ENCODE measurements at regions not wholly inside any gene's neighbourhood (a gene's known extent, or its start where the extent isn't known, plus 50 kb on each side); places are given as distances from the start of the nearest gene placed in this dataset.
"Not testable (repeated sequence)": the region's sequence is repeated elsewhere in the genome, so short reads cannot be mapped to it uniquely, and the experiment has no call there.

DNA sequence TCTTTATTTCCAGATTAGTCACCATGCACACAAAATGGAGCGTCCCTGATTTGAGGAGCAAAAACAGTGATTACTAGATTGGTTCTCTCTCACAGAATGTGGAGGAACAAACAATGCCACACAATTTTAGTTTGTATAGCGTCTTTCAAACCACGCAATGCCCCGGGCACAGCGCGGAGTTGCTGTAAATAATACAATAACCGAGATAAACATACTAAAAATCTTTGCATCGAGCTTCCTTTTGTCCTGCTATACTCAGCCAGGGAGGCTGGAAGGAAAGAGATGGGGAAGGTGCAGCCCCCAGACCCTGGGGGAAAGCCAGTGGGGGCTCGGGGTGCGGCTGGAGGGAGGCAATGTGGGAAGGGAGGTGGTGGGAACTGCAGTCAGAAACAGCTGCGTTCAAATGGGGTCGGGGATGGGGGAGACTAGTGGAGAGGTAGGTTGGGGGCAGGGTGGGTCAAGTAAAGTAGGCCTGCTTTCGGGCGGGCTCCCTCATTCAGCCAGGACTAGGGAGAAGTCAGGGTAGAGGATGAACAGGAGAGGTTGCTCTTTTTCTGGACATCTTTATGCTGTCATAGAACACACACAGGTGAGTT lies 366.3 kb downstream of the RPS6KC1 start:
- H3K9ac ChIP-seq (ENCODE audit: low read depth, low read length) = no peak overlapping the region
- H3K36me3 ChIP-seq (ENCODE audit: insufficient read depth, low read length) = no peaks in the 10 kb centered on the region
- no peaks in the 10 kb centered on the region; the same call in 1 of the 2 replicates for H3K9me3 ChIP-seq (ENCODE audit: control insufficient read depth, insufficient read depth, low read length)
- no peaks in the 10 kb centered on the region for H3K4me1 ChIP-seq (ENCODE audit: insufficient read depth, low read length)

DNA sequence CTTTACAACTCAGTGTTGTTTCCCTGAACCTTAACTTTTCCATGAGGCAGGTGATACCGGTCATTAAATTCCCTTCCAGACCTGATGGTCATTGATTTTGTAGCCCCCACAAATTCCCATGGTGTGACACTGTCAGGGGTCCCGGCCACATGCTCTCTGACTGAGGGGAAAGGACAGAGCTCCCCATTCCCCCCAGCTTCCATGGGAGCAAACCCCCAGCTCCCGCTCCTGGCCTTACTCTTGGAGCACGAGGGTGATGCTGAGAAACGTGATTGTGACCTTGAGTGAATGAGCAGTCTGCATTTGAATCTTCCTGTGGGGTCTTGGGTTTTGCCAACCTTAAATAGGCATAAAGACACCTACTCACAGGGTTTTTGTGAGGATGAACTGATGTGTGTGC lies 366.8 kb downstream of the RPS6KC1 start:
- Histone ChIP-seq H3K36me3 (ENCODE audit: insufficient read depth, low read length) (no peaks in the 10 kb centered on the region), H3K4me1 (ENCODE audit: insufficient read depth, low read length) (no peaks in the 10 kb centered on the region), H3K9me3 (ENCODE audit: control insufficient read depth, insufficient read depth, low read length) (no peaks in the 10 kb centered on the region; the same call in 1 of the 2 replicates), H3K9ac (ENCODE audit: low read depth, low read length) (no peak overlapping the region)

DNA sequence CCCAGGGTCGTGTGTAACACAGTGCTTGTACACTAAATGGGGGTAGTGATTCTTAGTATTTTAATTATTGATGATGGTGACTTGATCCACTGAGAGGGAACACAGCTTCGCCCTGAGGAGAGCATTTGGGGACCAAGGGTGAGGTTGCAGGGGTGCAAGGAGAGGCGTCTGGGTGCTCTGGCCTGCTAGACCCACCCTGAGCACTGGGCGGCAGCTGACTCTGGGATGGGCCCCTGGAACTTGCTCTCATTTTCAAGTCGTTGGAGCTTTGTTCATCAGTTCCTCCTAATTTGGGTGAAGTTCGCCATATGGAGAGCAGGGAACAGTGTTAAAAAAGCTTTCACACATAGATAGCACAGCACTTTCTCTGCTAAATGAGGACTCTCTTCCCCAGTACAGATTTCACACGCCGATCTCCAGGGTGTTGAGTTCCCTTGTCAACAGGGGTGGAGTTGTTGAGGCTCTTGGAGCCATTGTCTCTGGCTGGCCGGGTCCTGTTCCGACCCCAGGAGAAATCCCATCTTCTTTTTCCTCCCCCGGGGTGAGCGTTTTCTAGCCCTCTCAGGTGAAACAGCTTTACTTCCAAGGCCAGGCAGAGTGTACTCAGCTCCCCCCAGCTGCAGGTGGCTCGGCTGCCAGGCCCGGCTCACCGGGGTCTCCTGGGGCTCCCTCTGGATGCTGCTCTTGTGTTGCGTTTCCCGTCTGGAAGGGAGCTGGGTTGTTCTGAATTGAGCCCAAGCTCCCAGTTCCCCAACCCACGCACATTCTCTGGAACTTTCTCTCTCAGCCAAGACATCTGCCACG lies 367.4 kb downstream of the RPS6KC1 start:
- Histone ChIP-seq H3K9me3 (ENCODE audit: control insufficient read depth, insufficient read depth, low read length) (no peaks in the 10 kb centered on the region; the same call in 1 of the 2 replicates), H3K9ac (ENCODE audit: low read depth, low read length) (no peak overlapping the region), H3K4me1 (ENCODE audit: insufficient read depth, low read length) (no peaks in the 10 kb centered on the region), H3K36me3 (ENCODE audit: insufficient read depth, low read length) (no peaks in the 10 kb centered on the region)

DNA sequence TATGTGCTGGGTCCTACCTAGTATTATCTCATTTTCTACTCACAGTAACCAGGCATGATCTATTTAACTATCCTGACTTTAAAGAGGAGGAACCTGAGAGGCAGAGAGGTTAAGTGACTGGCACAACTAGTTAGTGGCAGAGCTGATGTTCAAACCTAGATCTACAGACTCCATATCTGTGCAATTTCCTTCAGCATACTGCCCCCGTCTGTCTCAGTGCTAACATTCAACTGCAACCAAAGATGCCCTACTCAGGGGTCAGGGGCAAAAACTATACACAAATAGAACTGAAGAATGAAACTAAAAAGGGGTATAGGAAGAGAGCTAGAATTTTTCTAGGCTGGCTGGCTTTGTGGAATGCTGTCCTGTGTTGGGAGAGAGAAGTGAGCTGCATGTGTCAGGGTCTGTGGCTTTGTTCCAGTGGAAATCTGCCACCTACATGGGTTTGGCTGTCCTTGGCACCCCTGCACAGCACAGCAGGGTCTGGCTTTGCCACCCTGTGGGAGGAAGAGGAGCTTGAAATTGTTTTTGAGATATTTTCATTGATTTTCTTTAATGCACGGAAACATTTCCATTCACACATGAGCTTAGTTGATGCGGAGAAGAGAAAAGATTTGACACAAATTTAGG lies 368.5 kb downstream of the RPS6KC1 start:
- Histone ChIP-seq H3K4me1 (ENCODE audit: insufficient read depth, low read length) (no peaks in the 10 kb centered on the region), H3K9ac (ENCODE audit: low read depth, low read length) (no peak overlapping the region), H3K9me3 (ENCODE audit: control insufficient read depth, insufficient read depth, low read length) (no peaks in the 10 kb centered on the region; the same call in 1 of the 2 replicates), H3K36me3 (ENCODE audit: insufficient read depth, low read length) (no peaks in the 10 kb centered on the region)

DNA sequence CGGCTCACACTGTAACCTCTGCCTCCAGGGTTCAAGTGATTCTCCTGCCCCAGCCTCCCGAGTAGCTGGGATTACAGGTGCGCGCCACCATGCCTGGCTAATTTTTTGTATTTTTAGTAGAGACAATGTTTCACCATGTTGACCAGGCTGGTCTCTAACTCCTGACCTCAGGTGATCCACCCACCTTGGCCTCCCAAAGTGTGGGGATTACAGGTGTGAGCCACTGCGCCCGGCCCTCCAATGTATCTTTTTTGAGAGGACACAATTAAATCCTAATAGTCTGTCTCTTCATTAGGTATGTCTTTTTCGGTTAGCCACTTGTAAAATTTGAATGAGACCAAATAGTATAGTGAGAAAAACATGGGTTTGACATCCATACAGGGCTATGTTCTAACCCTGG lies 370.1 kb downstream of the RPS6KC1 start:
- not testable (repeated sequence) for H3K9me3 ChIP-seq (ENCODE audit: control insufficient read depth, insufficient read depth, low read length); H3K36me3 ChIP-seq (ENCODE audit: insufficient read depth, low read length); H3K9ac ChIP-seq (ENCODE audit: low read depth, low read length); H3K4me1 ChIP-seq (ENCODE audit: insufficient read depth, low read length)

DNA sequence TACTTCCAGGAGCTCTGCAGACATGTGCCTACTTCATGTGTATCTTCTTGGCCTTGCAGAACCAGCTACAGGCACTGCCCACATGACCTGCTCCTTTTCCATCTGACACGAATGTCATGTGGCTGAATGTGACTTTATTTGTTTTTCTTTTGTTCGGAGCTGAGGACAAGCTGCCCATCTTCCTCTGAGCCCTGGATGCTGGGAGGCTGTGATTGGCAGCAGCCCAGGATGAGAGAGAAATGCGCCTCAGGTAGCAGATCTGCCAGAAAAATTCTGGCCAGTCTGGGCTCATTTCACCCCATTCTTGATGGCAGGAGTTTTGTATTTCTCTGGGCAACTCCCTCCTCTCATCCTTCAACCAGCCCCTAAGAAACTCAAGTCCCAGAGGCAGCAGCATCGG lies 372.0 kb downstream of the RPS6KC1 start:
- Histone ChIP-seq H3K4me1 (ENCODE audit: insufficient read depth, low read length) (no peaks in the 10 kb centered on the region), H3K9me3 (ENCODE audit: control insufficient read depth, insufficient read depth, low read length) (no peaks in the 10 kb centered on the region; the same call in 1 of the 2 replicates), H3K9ac (ENCODE audit: low read depth, low read length) (no peak overlapping the region), H3K36me3 (ENCODE audit: insufficient read depth, low read length) (no peaks in the 10 kb centered on the region)

DNA sequence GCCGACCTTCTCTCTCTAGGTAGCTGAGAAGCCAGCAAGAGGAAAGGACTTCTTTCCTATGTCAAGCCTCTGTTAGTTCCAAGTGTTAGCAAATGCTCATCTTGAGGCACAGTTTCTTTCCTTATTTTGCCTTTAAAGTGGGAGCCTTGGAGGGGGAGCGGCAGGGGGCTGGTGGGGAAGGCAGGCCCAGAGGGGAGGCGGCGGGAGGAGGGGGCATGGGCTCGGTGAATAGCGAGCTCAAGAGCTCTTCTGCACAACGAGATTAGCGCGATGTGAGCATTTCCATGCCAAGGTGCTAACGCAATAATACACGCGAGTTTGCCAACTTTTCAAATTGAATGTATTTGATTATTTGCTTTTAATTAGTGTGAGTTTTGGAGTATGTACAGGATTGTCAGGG lies 372.6 kb downstream of the RPS6KC1 start:
- H3K9me3 ChIP-seq (ENCODE audit: control insufficient read depth, insufficient read depth, low read length) = no peaks in the 10 kb centered on the region; the same call in 1 of the 2 replicates
- no peaks in the 10 kb centered on the region for H3K36me3 ChIP-seq (ENCODE audit: insufficient read depth, low read length)
- H3K9ac ChIP-seq (ENCODE audit: low read depth, low read length) = no peak overlapping the region
- no peaks in the 10 kb centered on the region for H3K4me1 ChIP-seq (ENCODE audit: insufficient read depth, low read length)

DNA sequence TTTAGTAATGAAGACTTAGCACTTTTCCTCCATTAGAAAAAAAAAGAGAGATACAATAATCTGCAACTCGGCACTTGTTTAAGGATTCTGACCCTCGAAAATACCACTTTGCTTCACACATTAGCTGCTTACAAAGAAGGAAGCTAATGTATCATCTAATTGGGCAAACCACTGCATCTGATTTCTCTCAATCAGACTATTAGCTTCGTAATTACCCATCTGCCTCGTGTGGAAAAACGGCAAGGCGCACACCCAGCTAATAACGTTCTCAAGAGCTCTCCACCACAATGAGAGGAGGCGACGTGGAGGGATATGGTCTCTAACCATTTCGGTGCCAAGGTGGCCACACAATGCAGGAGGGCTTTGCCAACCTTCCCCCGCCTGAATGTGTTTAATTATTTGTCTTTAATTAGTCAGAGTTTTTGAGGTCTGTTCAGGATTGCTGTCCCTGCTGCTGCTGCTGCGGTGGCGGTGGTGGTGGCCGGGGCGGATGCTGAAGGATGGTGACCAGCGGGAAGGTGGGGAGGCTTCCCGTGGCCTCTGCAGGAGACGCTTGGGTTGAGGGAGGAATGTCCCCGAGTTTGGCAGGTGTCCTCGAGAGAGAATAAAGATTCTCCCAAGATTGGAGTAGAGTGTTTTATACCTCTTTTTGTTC lies 374.5 kb downstream of the RPS6KC1 start:
- H3K9ac ChIP-seq (ENCODE audit: low read depth, low read length) = no peak overlapping the region
- H3K4me1 ChIP-seq (ENCODE audit: insufficient read depth, low read length) = no peaks in the 10 kb centered on the region
- no peaks in the 10 kb centered on the region; the same call in 1 of the 2 replicates for H3K9me3 ChIP-seq (ENCODE audit: control insufficient read depth, insufficient read depth, low read length)
- H3K36me3 ChIP-seq (ENCODE audit: insufficient read depth, low read length) = no peaks in the 10 kb centered on the region

DNA sequence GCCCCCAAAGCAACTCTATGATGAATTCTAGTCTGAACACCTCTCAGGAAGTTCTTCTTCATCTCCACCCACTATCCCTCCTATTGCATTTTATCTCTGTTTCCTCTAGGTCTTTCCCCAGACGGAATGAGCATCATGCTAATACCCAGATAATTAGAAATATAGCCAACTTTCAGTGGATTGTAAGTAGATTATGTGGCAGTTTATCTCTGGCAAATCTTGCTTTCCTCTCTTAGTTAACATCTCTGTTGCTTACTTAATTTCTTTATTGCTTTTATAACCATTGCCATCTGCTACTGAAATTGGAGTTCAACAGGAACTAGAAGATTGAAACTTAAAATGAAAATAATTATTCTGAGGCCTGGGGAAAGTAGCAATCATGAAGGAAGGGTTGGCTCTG lies 378.6 kb downstream of the RPS6KC1 start:
- no peaks in the 10 kb centered on the region for H3K9me3 ChIP-seq (ENCODE audit: control insufficient read depth, insufficient read depth, low read length)
- H3K9ac ChIP-seq (ENCODE audit: low read depth, low read length) = no peak overlapping the region
- H3K36me3 ChIP-seq (ENCODE audit: insufficient read depth, low read length) = no peaks in the 10 kb centered on the region
- H3K4me1 ChIP-seq (ENCODE audit: insufficient read depth, low read length) = no peaks in the 10 kb centered on the region

DNA sequence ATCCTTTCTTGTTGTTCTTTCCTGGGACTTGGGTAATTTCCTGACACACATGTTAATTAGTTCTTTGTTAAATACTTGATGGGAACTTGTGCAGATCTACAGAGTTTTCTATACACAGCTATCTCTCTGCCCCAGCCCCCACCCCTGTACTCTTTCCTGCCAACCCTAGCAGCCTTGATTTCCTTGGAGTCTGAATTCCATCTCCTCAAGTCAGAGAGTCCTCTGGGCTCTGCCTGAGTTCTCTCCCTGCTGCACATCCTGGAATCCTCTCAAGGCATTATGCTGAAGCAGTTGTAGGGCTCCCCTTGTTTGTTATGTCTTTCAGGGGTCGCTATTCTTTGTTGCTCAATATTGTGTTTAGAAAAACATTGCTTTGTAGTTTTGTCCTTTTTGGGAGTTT lies 384.7 kb downstream of the RPS6KC1 start:
- Histone ChIP-seq H3K36me3 (ENCODE audit: insufficient read depth, low read length) (no peaks in the 10 kb centered on the region), H3K9me3 (ENCODE audit: control insufficient read depth, insufficient read depth, low read length) (no peaks in the 10 kb centered on the region), H3K4me1 (ENCODE audit: insufficient read depth, low read length) (peaks cover 6% of the 10 kb centered on the region; the same call in 1 of the 2 replicates), H3K9ac (ENCODE audit: low read depth, low read length) (no peak overlapping the region)

DNA sequence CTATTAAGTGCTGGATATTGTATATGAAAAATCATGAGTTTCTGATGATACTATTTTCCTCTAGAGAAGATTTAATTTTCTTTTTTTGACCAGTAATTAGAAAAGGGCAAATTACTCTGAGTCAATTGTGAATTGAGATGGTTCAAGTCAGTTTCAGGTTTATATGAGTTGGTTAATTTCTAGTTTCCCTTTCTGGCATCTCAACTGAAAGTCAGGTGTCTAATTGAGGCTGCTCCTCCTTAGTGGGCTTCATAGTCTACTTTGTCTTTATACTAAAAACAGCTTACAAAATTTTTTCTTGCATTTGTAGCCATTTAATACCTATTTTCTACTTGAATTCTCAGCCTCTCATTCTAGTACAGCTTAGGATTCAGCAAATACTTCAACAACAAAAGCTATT lies 387.3 kb downstream of the RPS6KC1 start:
- Histone ChIP-seq H3K9me3 (ENCODE audit: control insufficient read depth, insufficient read depth, low read length) (no peaks in the 10 kb centered on the region), H3K4me1 (ENCODE audit: insufficient read depth, low read length) (peaks cover 6% of the 10 kb centered on the region; the same call in 1 of the 2 replicates), H3K9ac (ENCODE audit: low read depth, low read length) (no peak overlapping the region)

DNA sequence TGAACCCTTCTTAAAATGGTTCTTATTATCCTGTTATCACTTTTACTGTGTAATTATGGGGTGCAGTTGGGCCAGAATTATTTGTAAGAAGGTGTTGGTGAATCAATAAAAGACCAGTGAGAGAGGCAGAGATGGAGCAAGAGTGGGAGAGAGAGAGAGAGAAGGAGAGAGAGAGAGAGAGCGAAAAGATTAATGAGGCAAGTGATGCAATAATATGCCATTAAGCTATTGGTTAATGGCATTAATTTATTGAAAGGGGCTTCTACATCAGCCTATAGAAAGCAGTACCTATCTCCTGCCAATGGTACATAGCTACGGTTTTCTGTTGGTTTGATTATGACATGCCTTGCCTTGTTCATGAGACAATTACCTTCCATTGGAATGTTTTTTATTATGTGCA lies 388.7 kb downstream of the RPS6KC1 start:
- Histone ChIP-seq H3K4me1 (ENCODE audit: insufficient read depth, low read length) (peaks cover 6% of the 10 kb centered on the region; the same call in 1 of the 2 replicates), H3K9me3 (ENCODE audit: control insufficient read depth, insufficient read depth, low read length) (no peaks in the 10 kb centered on the region)

More for the DNA sequence above, 387.3 kb downstream of the RPS6KC1 start:
- H3K36me3 ChIP-seq (ENCODE audit: insufficient read depth, low read length) = no peaks in the 10 kb centered on the region

DNA sequence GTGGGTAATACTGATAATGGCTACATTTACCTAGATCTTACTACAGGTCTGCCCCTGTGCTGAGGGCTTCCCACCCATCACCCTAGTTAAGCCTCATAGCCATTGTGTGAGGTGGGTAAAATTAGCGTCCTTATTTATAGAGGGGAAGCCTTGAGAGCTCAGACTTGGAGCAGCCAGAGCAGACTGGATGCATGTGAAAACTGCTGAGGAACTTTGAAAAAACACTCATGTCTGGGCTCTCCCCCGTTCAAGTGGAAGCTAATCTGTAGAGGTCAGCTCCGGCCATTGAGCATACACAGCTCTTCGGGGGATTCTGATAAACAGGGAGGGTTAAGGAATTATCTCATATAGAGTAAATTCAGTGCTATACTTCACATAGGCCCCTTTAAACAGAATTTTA lies 389.7 kb downstream of the RPS6KC1 start:
- H3K9ac ChIP-seq (ENCODE audit: low read depth, low read length) = no peak overlapping the region
- H3K36me3 ChIP-seq (ENCODE audit: insufficient read depth, low read length) = no peaks in the 10 kb centered on the region
- no peaks in the 10 kb centered on the region for H3K9me3 ChIP-seq (ENCODE audit: control insufficient read depth, insufficient read depth, low read length)
- H3K4me1 ChIP-seq (ENCODE audit: insufficient read depth, low read length) = peaks cover 2% of the 10 kb centered on the region

More for the DNA sequence above, 388.7 kb downstream of the RPS6KC1 start:
- Histone ChIP-seq H3K9ac (ENCODE audit: low read depth, low read length) (no peak overlapping the region), H3K36me3 (ENCODE audit: insufficient read depth, low read length) (no peaks in the 10 kb centered on the region)

DNA sequence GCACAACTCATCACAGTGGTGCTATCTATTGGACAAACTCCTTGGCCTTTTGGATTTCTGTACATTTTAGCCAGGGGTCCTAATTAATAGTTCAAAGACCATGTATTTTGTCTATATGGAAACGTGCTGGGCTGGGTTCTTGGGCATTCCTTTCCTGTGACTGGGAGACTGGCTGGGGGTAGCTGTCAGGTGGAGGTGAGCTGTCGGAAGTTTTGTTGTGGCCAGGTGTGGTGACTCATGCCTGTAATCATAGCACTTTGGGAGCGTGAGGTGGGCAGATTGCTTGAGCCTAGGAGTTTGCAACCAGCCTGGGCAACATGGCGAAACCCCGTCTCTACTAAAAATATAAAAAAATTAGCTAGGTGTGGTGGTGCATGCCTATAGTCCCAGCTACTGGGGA lies 392.4 kb downstream of the RPS6KC1 start:
- H3K4me1 ChIP-seq (ENCODE audit: insufficient read depth, low read length) = no peaks in the 10 kb centered on the region; the same call in 1 of the 2 replicates
- H3K36me3 ChIP-seq (ENCODE audit: insufficient read depth, low read length) = no peaks in the 10 kb centered on the region
- H3K9me3 ChIP-seq (ENCODE audit: control insufficient read depth, insufficient read depth, low read length) = no peaks in the 10 kb centered on the region
- H3K9ac ChIP-seq (ENCODE audit: low read depth, low read length) = no peak overlapping the region
